OCI-LY3 (cell line): ENCODE measurements at regions not wholly inside any gene's neighbourhood (a gene's known extent, or its start where the extent isn't known, plus 50 kb on each side); places are given as distances from the start of the nearest gene placed in this dataset.

ENCODE experiments used
- CTCF ChIP-seq: fragments of 200-600, 300-600 bp; sonication (generic); IDR thresholded peaks from 2 replicates; pipeline ENCODE4 v1.5.1; 2014; ENCODE audit warnings: antibody characterized with exemption, low read length, low read depth
- EZH2phosphoT487 ChIP-seq: fragments of 200-600 bp; shearing (Covaris generic); IDR thresholded peaks from 2 replicates; pipeline ENCODE4 v1.6.1; 2018; ENCODE audit warnings: antibody characterized with exemption, mixed run types, low read depth

DNA sequence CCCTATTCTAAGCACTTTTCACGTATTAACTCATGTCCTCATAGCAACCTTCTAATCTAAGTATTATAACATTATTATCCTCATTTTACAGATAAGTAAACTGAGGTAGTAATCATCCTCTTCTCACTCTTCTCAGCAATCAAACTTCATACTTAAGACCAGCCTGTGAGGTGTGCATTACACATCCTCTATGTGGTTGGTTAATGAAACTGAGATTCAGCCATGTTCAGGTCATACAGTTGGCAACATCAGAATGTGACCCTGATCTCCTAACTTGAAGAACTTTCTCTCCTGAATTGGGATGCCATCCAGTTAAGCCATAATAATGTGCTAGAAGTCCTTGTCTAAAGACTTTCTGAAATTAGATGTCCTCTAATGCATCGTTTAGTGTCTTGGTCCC lies 275.1 kb upstream of the ANKRD55 start:
- no peak for TF ChIP-seq CTCF
- TF ChIP-seq EZH2phosphoT487, result no peak
